BJ (cell line): ENCODE measurements at regions not wholly inside any gene's neighbourhood (a gene's known extent, or its start where the extent isn't known, plus 50 kb on each side); places are given as distances from the start of the nearest gene placed in this dataset.

Source experiments
- CTCF ChIA-PET: fragments of 350-600 bp; formaldehyde crosslinking; extraction: SDS; loops from one replicate; lab custom pipeline; 2021; ENCODE audit warnings: antibody characterized with exemption, inconsistent platforms; lab: Yijun Ruan, JAX
- POLR2A ChIA-PET: fragments of 300-600 bp; sonication (Branson Sonifier 250); formaldehyde crosslinking; extraction: SDS; loops from one replicate; lab custom pipeline; 2021; ENCODE audit warnings: antibody characterized with exemption; lab: Charles Lee
- DNase-seq: peaks from one replicate; pipeline ENCODE4 v3.0.0-alpha.2; 2011; ENCODE audit warnings: low read depth
- H3K27me3 ChIP-seq: 2 replicates; pipeline ENCODE4 v1.6.0; 2011; ENCODE audit warnings: low read length; ENCODE audit not compliant: control insufficient read depth, insufficient read depth
- H3K36me3 ChIP-seq: 2 replicates; pipeline ENCODE4 v1.5.1; 2011; ENCODE audit warnings: low read length; ENCODE audit not compliant: control insufficient read depth, insufficient read depth
- H3K4me3 ChIP-seq: 2 replicates; pipeline ENCODE4 v1.5.1; 2011; ENCODE audit warnings: low read depth, mild to moderate bottlenecking, control low read depth, low read length
- TF ChIP-seq, protein P1 (sequence below): IDR thresholded peaks from 2 replicates; pipeline ENCODE4 v1.5.1; 2011; ENCODE audit warnings: low read depth, mild to moderate bottlenecking, control low read depth, inconsistent platforms, low read length, moderate library complexity; ENCODE audit not compliant: insufficient read depth

- ChIA-PET CTCF (no interaction called here), POLR2A (no interaction called here)
- Histone ChIP-seq H3K4me3 (no peak overlapping the region), H3K36me3 (no peaks in the 10 kb centered on the region), H3K27me3 (no peaks in the 10 kb centered on the region)
- DNase-seq = no peak
- TF ChIP-seq, protein P1, sequence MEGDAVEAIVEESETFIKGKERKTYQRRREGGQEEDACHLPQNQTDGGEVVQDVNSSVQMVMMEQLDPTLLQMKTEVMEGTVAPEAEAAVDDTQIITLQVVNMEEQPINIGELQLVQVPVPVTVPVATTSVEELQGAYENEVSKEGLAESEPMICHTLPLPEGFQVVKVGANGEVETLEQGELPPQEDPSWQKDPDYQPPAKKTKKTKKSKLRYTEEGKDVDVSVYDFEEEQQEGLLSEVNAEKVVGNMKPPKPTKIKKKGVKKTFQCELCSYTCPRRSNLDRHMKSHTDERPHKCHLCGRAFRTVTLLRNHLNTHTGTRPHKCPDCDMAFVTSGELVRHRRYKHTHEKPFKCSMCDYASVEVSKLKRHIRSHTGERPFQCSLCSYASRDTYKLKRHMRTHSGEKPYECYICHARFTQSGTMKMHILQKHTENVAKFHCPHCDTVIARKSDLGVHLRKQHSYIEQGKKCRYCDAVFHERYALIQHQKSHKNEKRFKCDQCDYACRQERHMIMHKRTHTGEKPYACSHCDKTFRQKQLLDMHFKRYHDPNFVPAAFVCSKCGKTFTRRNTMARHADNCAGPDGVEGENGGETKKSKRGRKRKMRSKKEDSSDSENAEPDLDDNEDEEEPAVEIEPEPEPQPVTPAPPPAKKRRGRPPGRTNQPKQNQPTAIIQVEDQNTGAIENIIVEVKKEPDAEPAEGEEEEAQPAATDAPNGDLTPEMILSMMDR = no peak
These were observed 331.2 kb downstream of the THBS2 start for GRCh38 chr6:168922436-168922835.

DNA sequence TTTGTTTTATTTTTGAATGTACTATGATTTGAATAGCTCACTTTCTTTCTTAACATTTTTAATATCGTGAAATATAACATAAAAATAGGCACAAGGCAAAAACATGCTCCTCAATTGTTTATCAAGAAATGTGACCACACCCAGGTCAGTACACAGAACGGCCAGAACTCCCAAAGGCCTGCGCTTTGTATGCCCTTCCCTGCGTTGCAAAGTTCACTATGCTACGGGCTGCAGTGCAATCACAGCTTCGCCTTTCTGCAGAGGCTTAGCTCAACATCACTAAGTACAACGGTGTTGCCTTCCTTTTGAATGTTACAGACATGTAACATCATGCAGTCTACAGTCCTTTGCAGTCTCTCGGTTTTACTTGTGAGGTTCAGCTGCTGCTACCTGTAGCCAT is 333.4 kb downstream of the THBS2 start:
- TF ChIP-seq, protein P1 = no peak
- ChIA-PET POLR2A (no interaction called here), CTCF (no interaction called here)
- DNase-seq = no peak
- Histone ChIP-seq H3K27me3 (no peaks in the 10 kb centered on the region), H3K4me3 (no peak overlapping the region), H3K36me3 (no peaks in the 10 kb centered on the region)

- POLR2A ChIA-PET = no interaction called here
- no peak overlapping the region for H3K4me3 ChIP-seq
- CTCF ChIA-PET = interaction anchor here (0.7 kb wide), 1 partner anchor 25 kb away, joined by 4 read pairs; no protein-coding TSS in a partner anchor
- H3K36me3 ChIP-seq = no peaks in the 10 kb centered on the region
- no peak for DNase-seq
- TF ChIP-seq, protein P1 = no peak
- H3K27me3 ChIP-seq = no peaks in the 10 kb centered on the region
These were observed 334.0 kb downstream of the THBS2 start for GRCh38 chr6:168919470-168920179.

DNA sequence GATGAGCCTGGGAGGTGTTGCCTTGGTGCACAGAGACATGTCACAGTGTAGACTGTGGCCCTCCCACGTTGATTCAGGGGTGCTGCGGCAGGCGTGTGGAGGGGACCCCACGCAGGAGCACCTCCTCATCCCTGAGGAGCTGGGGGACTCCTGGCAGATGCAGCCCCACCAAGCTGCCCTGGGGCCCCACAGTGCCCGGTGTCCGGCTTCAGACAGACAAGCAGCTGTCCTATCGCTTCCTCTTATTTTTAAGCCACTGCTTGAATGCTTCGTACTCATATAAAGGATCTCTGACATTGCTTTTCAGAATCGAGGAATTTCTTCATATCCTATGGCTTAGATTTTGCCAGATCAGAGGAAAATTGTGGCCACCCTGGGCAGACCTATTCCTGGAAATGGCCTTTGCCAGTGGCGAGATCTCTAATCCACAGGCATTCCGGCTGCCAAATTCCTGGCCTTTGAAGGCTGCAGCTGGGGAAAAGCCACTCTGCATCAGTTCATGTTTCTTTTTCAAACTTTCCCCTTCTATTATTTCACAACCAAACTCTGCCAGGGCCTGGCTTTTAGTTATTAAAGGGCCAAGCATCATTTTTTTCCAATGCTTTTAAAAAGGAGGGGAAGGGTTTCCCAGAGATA is 337.0 kb downstream of the THBS2 start:
- Histone ChIP-seq H3K36me3 (no peaks in the 10 kb centered on the region), H3K4me3 (no peak overlapping the region), H3K27me3 (no peaks in the 10 kb centered on the region)
- TF ChIP-seq, protein P1 = no peak
- DNase-seq = no peak
- ChIA-PET CTCF (no interaction called here), POLR2A (no interaction called here)

DNA sequence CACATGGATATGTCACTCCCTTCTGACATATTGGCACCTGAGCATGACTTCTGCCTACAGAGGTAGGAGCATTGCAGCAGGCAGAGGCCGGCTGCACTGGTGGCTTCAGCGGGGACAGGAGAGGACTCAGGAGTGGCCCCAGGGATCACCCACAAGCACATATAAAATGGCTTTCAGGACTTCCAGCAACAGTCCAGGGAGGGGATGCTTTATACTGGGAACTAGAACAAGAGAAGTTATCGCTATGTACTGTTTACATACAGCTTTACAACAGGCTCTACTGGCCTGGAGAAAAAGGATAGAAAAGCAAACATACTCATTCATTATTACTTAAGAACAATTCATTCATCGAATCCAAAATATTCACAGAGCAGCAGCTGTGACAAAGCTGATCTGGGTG is 337.8 kb downstream of the THBS2 start:
- Histone ChIP-seq H3K36me3 (no peaks in the 10 kb centered on the region), H3K4me3 (no peak overlapping the region), H3K27me3 (no peaks in the 10 kb centered on the region)
- ChIA-PET POLR2A (no interaction called here), CTCF (interaction anchor here (0.6 kb wide), 1 partner anchor 18 kb away, joined by 3 read pairs; no protein-coding TSS in a partner anchor)
- no peak for DNase-seq
- TF ChIP-seq, protein P1 = no peak
